ENCODE measurements at regions not wholly inside any gene's neighbourhood (a gene's known extent, or its start where the extent isn't known, plus 50 kb on each side); places are given as distances from the start of the nearest gene placed in this dataset.

DNA sequence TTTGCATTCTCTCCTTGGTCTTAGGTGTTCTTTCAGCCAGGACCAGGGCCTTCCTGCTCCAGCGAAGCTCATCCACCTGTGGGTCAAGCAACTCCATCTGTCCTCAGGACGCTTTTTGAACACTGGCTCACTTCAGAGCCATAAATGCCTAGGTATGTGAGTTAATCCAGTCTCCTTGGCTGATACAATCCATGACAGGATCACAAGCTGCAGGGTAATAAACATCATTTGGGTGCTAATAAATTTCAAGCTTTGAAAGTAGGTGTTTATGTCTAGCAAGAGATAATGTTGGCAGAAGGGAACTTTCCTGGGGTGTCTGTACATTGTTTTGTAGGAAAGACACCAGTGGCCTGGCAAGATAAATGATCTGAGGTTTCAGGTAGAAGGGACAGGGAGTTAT lies 159.2 kb upstream of the TUT7 start:
- ATAC-seq (ENCODE audit: low FRiP score) (no peak), DNase-seq (ENCODE audit: low spot score) (no peak)
- TF ChIP-seq, protein P1, sequence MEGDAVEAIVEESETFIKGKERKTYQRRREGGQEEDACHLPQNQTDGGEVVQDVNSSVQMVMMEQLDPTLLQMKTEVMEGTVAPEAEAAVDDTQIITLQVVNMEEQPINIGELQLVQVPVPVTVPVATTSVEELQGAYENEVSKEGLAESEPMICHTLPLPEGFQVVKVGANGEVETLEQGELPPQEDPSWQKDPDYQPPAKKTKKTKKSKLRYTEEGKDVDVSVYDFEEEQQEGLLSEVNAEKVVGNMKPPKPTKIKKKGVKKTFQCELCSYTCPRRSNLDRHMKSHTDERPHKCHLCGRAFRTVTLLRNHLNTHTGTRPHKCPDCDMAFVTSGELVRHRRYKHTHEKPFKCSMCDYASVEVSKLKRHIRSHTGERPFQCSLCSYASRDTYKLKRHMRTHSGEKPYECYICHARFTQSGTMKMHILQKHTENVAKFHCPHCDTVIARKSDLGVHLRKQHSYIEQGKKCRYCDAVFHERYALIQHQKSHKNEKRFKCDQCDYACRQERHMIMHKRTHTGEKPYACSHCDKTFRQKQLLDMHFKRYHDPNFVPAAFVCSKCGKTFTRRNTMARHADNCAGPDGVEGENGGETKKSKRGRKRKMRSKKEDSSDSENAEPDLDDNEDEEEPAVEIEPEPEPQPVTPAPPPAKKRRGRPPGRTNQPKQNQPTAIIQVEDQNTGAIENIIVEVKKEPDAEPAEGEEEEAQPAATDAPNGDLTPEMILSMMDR (IDR thresholded peaks at IDR 0.05) = no peak

DNA sequence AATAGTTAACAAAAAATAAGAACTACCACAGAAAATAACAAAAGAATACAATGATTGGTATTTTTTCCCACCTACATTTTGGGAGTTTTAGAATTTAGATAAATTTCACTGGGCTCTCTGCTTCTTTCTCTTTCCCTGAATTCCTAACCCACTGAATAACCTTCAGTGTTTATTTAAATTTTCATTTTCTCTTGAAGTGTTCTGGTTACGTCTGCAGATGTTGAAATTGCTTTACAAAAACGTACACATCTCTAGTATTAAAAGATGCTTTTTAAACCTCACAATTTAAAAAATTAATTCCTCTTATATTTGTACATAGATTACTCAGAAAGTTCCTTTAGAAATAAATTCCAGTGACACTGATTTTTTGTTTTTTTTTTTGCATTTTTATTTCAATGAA lies 158.7 kb upstream of the TUT7 start:
- ATAC-seq (ENCODE audit: low FRiP score) = no peak
- no peak for DNase-seq (ENCODE audit: low spot score)
- TF ChIP-seq, protein P1 (IDR thresholded peaks at IDR 0.05) = no peak

DNA sequence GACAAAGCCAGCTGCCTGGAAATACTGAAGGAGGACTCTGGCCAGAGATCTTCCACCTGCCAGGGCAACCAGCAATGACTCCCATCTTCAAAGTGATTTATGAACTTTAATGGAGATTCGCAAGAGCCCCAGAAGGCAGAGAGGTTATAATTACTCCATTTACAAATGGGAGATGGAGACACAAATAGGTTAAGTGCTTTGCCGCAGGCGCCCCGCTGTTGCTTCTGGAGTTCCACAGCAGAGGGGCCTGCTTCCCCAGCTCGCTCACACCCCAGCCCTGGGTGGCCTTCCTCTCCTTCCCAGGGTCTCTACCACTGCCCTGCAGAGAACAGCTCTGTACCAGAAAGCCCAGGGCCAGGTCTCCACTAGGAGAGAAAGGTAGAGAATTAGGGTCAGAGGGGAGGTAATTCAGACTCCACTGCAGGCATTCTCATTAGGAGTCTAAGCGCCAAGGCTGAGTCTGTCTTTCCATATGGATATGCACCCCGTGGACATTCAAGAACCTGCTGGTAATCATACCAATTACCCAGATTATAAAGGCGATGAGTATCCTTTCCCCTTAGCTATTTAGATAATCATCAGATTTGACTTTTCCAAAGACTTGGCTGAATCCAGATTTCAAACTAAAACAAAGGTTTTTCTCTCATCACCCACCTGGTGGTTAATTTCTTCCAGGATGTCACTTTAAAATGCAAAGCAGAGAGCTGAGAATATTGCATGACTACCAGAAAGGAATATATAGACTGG lies 157.6 kb upstream of the TUT7 start:
- no peak for ATAC-seq (ENCODE audit: low FRiP score)
- no peak for DNase-seq (ENCODE audit: low spot score)
- TF ChIP-seq, protein P1 (IDR thresholded peaks at IDR 0.05) = no peak

DNA sequence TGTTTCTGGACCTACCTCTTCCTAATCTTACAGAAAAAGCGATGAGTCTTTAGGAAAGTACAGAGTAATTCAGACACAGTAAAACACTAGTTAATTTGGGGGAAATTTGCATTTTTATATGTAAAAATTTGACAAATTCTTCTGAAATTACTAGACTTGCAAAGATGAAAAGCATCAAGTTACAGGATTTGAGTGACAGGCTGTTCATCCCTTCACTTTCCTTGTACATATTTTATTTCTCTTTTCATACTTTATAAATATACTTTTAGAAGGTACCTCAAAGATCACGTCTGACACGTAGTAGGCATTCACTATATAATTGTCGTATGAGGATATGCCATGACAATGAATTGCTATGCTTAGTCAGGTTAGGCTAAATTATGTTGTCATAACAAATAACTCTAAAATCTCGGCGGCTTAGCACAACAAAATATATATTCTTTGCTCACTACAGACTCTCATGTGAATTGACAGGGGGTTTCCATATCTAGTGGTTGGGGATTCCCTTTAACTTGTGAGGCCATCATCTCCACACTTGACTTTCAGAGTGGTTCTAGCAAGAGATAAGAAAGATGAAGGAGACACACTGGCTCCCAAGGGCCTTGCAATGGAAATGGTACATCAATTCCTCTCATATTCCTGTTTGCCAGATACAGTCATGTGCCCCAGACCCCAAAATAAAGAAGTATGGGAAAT lies 154.1 kb upstream of the TUT7 start:
- no peak for DNase-seq (ENCODE audit: low spot score)
- ATAC-seq (ENCODE audit: low FRiP score) = no peak
- TF ChIP-seq, protein P1 (IDR thresholded peaks at IDR 0.05) = no peak

DNA sequence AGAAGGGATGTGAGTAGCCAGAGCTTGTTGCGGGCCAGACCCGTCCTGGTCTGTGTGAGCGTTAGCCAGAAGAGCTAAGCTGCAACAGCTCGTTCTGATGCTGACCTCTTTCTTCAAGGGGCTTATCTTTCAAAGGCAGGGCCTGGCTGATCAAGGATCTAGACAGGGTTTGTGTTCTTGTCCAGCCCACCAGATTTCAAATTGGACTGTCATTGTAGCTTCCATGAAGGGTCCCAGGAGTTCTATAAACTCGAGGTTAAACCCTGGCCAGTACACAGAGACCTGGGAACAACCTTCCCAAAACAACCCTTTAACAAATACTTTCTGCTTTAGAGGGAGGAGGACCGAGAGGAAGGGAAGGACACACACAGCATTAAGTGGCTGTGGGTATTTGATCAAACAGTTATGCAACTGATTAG lies 153.0 kb upstream of the TUT7 start:
- DNase-seq (ENCODE audit: low spot score) = no peak
- ATAC-seq (ENCODE audit: low FRiP score) = no peak
- TF ChIP-seq, protein P1 (IDR thresholded peaks at IDR 0.05) = no peak

DNA sequence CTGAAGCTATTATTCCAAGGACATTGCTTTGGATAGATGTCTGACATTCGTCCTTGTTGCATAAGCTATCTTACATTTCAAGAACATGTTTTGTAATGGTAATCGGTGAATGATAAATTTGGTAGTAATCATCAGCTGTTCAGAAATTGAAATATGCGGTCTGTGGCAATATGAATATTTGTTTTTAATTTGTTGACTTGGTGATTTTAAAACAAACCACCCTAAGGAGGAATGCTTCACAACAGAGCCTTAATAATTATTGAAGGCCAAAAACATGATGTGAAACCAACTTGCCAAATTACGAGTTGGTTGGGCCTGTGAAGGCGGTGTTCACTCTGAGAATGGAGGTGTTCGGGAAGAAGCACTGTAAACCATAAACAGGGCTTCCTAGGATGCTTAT lies 149.7 kb upstream of the TUT7 start:
- ATAC-seq (ENCODE audit: low FRiP score) = no peak
- TF ChIP-seq, protein P1 (IDR thresholded peaks at IDR 0.05) = no peak
- no peak for DNase-seq (ENCODE audit: low spot score)

DNA sequence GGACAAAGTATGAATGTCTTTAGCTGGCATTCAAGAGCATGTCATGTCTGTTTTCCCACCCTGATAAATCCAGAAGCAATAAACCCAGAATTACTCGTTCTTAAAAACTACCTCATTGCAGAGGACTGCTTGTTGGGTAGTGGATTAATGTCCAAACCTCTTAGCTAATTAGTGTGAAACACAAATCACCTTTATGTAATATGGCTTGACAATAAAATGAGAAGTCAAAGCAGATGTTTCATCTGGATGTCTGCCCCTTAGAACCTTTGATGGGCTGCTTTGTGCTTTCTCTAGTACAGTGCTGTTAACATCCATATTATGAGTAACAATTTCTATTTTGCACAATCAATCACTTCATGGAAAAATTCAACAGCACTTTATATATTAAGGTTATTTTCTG lies 149.1 kb upstream of the TUT7 start:
- DNase-seq (ENCODE audit: low spot score) (no peak), ATAC-seq (ENCODE audit: low FRiP score) (no peak)

More for the DNA sequence above, 149.1 kb upstream of the TUT7 start:
- TF ChIP-seq, protein P1 (IDR thresholded peaks at IDR 0.05) = no peak
